GM19452 (cell line): ENCODE measurements at regions not wholly inside any gene's neighbourhood (a gene's known extent, or its start where the extent isn't known, plus 50 kb on each side); places are given as distances from the start of the nearest gene placed in this dataset.
A peak's percentile ranks its signal among the peaks of the same experiment; 100 is the strongest.

ENCODE experiments used
- ATAC-seq: cut with Tn5 transposase; IDR thresholded peaks from one replicate; pipeline ENCODE4 v1.9.1; 2021; ENCODE audit not compliant: unreplicated experiment

DNA sequence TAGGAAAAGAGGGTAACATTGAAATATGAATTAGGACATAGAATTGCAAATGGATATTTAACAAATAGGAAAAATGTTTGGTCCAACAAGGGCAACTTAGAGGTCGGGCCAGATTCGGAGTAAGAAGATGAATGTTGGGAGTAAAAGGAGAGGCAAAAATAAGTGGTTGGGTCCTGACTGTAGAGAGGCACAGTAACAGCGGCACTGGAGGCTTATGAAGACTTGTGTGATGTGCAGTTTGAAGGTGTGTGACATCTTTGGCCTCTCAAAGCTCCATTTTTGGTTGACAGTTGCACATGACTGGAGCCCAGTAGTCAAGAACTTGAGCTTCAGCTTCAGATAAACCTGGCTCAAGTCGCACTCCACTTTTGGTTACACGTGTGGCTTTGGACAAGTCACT lies 109.9 kb upstream of the PAXBP1 start:
- ATAC-seq: no peak

DNA sequence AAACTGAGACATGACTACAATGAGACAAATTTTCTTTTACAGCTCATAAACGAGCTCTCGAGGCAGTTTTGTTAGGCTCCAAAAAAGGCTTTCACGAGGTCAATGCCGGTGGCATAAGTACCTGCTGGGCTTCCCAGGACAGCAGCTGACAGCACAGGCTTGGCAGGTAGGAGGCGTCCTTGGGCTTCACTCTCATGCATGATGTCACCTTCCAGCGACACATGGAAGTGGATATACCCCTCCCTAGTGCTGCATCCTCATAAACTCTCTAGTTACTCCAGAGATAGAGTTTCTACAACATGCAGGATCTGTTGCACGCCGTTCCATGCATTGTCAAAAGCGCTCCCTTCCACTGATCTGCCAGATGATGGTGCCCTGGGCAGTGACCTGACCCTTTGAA lies 112.5 kb upstream of the PAXBP1 start:
- ATAC-seq: no peak

DNA sequence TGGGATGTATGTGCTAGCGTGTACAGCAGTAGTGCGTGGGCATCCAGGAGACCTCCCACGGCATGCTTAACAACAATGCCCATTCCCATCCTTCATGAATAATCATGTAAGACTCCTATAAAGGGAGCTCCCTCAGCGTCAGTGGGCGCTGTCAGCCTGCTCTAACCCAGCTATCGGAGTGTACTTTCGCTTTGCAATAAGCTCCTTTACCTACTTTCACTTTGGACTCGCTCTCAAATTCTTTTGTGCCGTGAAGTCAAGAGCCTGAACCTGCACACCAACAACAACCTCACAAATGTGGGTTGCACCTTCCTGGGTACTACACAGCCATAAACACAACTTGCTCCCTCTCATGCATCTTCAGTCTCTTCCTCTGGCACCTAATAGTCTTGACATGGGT lies 114.8 kb upstream of the PAXBP1 start:
- ATAC-seq: no peak

DNA sequence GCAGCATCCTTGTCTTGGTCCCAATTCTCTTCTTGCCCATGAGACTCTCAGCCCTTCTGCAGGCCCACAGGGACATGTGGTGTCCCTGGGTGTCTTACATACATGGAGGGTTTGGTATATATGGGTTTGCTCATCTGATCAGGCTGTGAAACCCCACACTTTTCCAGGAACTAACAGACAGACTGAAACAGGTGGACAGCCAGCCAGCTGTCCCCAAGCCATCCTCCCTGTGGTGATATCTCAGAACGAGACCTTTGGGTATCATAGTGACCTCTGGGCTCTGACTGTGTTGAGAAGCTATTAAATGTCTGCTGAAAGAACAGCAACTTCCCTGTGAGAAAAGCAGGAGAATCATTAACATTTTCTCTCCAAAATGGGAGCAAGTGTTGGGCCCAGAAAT lies 115.5 kb upstream of the PAXBP1 start:
- no peak for ATAC-seq

DNA sequence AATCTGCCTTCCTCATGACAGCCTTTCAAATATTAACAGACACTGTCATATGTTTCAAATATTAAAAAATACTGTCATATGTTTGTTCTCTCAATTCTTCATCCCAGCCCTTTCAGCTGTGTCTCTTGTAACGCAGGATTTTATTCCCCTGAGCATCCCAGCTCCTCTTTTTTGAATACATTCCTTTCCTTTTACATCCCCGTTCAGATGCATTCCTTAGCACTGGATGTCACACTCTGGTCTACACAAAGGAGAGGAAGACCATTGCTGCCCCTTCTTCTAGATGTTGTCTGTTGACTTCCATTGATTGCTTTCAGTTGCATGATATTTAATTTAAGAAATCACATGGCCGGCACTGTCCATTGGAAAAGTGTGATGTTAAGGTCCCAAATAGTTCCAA lies 117.4 kb upstream of the PAXBP1 start:
- no peak for ATAC-seq

DNA sequence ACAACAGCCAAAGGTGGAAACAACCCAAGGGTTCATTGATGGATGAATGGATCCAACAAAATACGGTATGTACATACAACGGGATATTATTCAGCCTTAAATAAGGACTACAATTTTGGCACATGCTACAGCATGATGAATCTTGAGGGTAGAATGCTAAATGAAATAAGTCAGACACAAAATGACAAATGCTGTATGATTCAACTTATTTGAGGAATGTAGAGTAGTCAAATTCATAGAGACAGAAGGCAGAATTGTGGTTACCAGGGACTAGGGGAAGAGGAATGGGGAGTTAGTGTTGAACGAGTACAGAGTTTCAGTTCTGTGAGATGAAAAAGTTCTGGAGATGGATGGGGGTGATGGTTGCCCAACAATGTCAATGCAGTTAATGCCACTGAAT lies 118.0 kb upstream of the PAXBP1 start:
- ATAC-seq: no peak

DNA sequence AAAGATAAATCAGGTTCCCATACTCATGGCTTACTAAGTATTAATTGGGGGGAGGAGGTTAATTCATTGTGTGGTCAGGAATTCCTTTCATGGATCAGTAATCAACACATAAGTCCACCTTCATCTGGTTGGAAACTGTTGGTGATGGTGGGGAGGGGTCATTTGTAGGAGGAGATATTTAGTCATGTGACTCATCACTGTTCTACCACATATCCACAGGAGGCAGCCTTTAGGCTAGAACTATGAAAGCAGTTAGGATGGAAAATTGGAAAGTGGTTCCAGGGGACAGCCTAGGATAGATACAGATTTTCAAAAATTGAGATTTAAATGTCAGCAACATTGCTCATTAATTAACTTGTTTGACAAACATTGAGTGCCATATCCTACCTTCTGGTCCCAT lies 122.8 kb upstream of the PAXBP1 start:
- no peak for ATAC-seq

DNA sequence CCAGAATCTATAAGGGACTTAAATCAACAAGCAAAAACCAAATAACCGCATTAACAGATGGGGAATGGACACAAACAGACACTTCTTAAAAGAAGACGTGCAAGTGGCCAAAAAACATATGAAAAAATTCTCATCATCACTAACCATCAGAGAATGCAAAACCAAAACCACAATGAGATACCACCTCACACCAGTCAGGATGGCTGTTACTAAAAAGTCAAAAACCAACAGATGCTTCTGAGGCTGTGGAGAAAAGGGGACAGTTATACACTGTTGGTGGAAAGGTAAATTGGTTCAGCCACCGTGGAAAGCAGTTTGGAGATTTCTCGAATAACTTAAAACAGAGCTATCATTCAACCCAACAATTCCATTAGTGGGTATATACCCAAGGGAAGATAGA lies 124.9 kb upstream of the OLIG2 start:
- ATAC-seq: no peak

DNA sequence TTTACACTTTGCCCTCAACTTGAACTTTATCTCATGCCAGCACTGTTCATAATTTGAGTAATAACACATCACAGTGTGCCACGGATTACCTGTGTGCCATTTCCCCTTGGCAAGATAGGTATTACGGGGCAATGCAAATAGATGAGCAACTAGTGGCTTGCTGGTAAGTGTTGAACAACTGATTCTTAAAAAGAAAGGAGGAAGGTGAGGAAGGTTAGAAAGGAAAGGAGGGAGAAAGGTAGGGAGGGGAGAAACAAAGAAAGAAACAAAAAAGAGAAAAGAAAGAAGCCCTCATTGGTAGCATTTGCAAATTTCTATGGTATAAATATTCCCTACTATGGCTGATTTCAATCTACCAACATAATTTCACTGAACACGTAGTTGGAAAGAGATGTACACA lies 118.2 kb upstream of the OLIG2 start:
- no peak for ATAC-seq

DNA sequence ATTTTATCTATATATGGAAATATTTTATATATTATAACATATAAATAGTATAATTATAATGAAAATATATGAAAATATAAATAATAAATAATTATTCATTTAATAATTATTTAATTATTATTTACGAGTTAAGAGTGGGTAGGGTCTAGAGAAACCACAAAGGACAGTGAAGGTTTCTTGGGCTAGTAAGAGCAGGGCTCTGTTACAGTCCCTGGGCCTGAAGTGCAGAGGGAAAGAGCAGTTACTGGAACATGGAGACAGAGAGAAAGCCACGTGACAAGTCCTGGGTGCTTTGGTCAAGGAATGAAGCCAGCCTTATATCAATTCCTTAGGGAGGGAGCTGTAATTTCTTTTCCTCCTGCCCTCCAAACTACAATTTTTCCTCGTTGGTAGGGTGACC lies 117.2 kb upstream of the OLIG2 start:
- no peak for ATAC-seq

DNA sequence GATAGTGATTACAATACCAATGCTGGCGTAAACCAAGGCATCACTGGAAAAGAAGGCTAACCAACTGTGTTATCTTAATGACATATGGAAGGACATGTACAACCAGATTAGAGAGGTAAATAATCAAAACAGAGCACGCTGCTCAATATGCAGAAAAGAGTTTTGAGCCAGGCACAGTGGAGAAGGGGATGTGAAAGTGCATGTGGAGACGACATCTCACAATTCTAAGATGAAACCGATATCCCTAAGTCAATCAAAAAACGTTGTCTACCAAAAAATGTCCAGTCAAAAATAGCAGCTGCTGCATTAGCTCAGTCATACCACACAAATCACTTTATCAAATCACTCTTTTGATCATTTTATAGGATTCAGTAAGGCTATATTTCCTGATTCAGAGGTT lies 116.3 kb upstream of the OLIG2 start:
- no peak for ATAC-seq

DNA sequence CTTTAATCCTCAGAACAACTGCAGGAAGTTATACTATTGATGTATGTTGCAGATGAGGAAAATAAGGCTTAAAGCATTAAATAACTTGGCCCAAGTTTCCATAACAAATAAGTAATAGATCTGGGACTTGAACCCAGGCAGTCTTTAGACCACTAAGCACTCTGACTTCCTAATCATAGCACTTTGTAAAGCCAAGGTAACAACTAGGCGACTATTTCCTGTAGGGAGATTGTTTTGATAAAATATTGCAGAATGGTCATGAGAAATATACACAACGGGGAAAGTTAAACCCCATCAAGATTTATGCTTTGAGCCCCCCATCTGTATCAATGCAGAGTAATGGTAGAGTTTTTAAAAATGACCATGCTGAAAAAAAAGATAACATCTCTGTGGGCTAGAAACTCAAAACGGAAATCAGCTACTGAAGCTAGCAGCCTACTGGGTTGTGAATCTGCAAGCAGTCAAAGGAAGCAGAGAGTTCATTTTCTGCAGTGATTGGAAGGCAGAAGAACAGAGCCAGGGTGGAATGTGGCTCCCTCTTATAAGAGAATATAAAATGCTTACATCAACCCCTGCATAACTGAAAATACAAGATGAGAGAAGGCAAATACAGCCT lies 111.2 kb upstream of the OLIG2 start:
- ATAC-seq: no peak

DNA sequence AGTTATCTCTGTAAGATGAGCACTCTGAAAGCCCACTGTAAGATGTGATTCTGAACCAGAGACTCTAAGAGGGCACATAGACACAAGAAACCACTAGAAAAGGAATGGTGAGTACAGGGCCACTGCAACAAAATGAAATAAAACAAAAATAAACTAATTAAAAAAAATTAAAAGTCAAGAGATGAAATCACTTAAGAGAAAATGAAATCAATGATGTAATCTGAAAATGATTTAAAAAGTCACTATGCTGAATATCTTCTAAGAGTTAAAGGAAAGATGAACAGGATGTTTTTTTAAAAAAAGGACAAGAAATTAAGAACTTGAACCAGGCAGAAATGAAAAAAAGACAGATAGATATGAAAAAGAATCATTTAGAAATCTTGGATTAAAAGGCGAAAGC lies 110.6 kb upstream of the OLIG2 start:
- ATAC-seq: no peak

DNA sequence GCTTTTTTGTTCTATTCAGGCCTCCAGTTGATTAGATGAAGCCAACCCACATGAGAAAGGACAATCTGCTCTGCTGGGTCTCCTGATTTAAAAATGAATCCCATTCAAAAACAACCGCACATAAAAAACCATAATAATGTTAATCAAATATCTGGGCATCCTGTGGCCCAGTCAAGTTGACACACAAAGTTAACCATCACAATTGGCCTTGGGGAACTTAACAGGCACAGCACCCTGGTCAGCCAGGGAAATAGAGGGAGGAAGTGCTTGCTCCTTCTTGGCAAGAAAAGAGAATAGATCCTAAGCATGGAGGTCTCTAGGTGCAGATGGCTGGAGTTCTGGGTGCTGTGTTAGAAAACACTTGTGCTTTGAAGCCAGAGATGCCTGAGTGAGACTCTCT lies 109.6 kb upstream of the OLIG2 start:
- ATAC-seq: no peak

DNA sequence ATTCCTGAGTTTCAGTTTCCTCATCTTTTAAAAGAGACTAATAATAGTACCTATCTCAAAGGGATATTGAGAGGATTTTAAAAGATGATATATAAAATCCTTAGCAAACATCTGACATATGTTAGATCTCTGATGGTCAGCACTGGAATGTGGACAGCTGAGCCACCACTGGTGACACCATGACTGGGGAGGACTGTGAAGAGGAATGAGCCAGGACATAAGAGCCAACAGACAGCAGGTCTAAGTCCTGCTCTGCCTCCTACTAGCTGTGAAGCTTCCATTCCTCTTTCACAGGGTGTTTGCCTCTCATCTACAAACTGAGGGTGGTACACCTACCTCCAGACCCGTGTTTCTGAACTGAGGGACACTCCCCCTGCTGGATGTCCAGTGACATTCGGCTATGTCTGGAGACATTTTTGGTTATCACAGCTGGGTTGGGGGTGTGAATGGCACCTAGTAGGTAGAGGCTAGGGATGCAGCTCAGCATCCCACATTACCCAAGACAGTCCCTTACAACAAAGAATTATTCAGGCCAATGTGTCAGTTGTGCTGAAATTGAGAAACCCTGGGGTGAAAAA lies 109.1 kb upstream of the OLIG2 start:
- ATAC-seq: no peak

DNA sequence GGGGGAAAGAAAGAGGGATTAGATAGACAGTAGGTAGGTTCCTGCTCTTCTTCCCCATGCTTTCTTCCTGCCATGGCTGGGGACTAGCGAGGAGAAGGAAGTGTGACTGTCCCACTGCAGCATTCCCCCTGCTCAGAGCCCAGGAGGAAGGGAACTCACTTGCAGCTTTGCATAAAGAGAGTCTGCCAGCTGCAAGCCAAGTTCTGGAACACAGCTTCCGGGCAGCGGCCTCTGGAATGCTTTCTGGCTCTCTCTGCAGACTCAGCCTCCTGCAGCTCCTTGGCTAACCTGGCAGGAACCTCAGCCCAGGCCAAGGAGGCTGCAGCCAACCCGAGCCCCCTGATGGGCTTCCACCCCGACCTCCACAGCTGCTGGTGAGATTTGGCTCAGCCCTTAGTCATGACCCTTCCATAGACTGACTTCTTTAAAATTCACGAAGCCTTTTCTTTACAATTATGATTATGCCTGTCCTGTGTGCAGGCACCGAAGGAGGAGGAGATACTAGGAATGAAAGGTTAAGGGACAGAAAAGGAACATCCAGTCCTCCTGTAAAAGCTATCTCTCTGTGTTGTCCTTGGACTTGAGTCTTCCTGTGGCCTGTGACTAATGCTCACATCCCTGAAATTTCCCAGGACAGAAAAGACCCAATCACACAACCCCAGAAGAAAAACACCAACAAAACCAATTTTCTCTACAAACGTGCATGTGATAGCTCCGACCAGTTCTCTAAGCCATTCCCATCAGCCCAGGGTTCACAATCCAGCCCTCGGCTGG lies 108.2 kb upstream of the OLIG2 start:
- no peak for ATAC-seq

DNA sequence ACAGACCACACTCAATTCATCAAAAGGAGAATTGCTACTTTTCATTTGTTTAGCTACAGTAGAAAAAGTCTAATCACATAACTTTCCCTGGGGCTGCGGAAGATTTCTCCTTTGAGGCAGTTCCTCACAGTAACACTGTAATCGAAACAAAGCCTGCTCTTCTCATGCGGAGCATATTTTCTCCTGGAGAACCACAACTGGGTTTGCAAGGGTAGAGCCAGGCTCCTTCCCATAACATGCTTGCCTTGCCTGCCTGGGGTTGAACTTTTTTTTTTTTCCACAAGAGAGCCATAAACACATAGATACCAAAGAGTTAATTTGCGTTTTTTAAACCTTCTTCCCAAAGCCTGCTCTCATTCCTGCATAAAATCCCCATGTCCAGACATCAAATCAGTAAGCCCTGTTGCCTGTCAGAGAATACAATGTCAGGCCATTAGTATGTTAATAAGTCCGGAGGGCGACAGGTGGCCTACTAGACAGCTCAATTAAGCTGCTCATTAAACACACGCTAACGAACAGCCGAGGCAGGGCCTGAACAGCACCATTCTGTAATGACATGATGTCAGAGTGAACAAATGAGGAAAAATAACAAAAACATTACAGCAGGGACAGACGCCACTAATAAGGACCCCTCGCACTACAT lies 107.1 kb upstream of the OLIG2 start:
- no peak for ATAC-seq

DNA sequence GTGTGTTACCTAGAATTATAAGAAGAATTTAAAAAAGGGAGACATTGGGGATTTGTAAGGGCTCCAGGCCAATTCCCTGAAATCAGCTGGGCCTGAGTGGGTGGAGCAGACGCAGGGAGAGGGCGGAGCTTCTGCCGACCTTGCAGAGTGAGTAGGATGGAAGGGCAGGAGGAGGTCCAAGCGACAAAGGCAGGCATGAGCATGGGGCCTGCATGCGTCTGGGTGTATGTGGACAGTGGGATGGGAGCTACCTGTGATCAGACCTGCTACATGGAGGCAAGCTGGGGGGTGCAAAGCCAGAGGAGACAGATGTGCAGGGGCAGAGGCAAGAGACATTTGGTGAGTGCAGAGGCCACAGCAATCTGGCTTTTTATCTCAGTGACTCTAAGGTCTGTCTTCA lies 105.3 kb upstream of the OLIG2 start:
- ATAC-seq: no peak

DNA sequence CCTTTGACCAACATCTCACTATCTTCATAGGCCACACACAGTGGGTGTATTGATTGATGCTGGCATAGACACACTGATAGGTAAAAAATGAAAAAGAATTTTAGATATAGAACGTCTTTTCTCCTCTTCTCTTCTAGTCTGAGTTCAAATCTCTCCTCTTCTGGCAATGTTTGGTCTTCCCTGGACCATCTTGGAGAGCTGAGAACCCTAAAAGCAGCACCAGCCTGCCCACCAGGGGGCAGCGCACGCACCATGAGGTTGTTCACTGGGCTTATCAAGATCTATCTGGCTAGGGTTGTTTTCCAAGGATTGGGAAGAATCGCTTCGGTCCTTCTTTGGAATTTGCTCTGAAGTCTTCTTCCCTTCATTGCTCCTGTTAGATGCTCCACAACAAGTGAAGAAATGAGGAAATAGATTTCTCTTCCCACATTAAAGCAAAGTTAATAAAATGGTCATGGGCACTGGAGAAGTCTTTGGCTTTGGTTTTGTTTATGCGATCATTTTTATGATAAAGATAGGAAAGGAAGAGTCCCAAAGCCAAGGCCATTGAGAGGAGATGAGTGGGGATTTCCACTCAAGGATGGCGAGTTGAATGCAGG lies 104.0 kb upstream of the OLIG2 start:
- no peak for ATAC-seq

DNA sequence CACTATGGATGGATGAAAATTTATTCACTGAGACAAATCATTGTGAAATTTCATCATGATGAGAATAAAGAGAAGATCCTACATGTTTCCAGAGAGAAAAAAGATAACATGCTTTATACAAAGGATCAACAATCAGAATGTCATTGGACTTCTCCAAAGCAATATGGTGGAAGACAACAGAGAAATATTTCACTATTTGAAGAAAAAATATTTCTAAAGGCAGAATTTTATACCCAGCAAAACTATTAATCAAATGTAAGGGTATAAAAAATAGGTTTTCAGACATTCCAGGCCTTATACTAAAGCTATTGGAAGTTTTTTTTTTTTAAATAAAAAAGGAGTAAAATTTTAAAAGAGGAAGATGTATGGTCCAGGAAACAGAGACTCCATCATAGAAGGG lies 100.6 kb upstream of the OLIG2 start:
- no peak for ATAC-seq

DNA sequence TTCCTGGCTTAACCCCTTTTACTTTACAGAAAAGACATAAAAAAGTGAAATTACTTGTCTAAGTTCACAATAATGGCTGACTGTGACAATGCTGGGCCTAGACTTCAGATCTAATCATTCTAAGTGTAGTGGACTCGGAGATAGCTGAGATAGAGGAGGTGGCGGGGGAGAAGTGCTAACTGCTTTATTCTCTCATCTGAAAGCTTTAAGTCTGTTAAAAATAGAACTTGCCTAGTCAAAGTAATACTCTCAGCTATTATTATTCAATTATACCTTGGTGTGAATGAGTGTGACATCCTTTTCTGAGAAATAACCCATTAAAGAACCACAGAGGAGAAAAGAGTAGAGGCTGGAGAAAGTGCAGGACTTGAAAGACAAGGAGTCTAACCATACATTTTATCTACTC lies 96.1 kb upstream of the OLIG2 start:
- ATAC-seq: peak; percentile 55

DNA sequence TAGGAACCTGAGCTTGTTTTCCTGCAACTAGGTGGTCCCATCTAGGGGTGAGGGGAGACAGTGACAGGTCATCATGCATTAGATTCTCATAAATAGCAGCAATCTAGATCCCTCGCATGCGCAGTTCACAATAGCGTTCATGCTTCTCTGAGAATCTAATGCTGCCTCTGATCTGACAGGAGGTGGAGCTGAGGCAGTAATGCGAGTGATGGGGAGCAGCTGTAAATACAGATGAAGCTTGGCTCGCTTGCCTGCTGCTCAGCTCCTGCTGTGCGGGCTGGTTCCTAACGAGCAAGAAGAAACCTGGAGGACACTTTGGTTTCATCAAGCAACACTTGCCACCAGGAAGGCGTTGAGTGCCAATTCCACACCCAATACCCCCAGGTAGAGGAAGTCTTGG lies 95.1 kb upstream of the OLIG2 start:
- ATAC-seq: no peak
